ENCODE measurements at regions not wholly inside any gene's neighbourhood (a gene's known extent, or its start where the extent isn't known, plus 50 kb on each side); places are given as distances from the start of the nearest gene placed in this dataset.

- no TSS peak for BruUV-seq (replicated peaks)
- DNase-seq (ENCODE audit: low spot score), result no peak
- CTCF ChIA-PET, result no interaction called here
- no peaks in the 10 kb centered on the region for H3K4me1 ChIP-seq (ENCODE audit: insufficient read depth, low read length, poor library complexity, severe bottlenecking)
- POLR2A ChIA-PET (ENCODE audit: low non-redundant PET), result no interaction called here
- H3K27me3 ChIP-seq (replicated peaks; ENCODE audit: insufficient read depth, low read depth, low read length, poor library complexity), result peaks cover 28% of the 10 kb centered on the region
- intact Hi-C loops (cut with micrococcal nuclease; ENCODE audit: unreplicated experiment), result no loop called here
- no peak overlapping the region for H3K27ac ChIP-seq (ENCODE audit: low read depth, low read length, poor library complexity, severe bottlenecking)
- TF ChIP-seq EZH2 (IDR thresholded peaks at IDR 0.05; ENCODE audit: borderline replicate concordance, low read depth, low read length, poor library complexity, severe bottlenecking) (no peak), CTCF (conservative IDR thresholded peaks at IDR 0.05; ENCODE audit: low read depth, low read length) (no peak)
- H3K36me3 ChIP-seq (ENCODE audit: insufficient read depth, low read length, poor library complexity, severe bottlenecking), result no peaks in the 10 kb centered on the region
- H3K4me3 ChIP-seq (ENCODE audit: low read depth, low read length, poor library complexity, severe bottlenecking), result no peak overlapping the region
- no peaks in the 10 kb centered on the region for H3K9me3 ChIP-seq (ENCODE audit: low read depth, low read length, poor library complexity, severe bottlenecking)
These were observed 152.5 kb upstream of the GLI2 start for GRCh38 chr2:120583121-120583520.

GRCh38 chr2:120583851-120584570, 151.7 kb upstream of the GLI2 start:
- no peak overlapping the region for H3K27ac ChIP-seq (ENCODE audit: low read depth, low read length, poor library complexity, severe bottlenecking)
- H3K4me3 ChIP-seq (ENCODE audit: low read depth, low read length, poor library complexity, severe bottlenecking), result no peak overlapping the region
- intact Hi-C loops (cut with micrococcal nuclease; ENCODE audit: unreplicated experiment), result no loop called here
- TF ChIP-seq EZH2 (IDR thresholded peaks at IDR 0.05; ENCODE audit: borderline replicate concordance, low read depth, low read length, poor library complexity, severe bottlenecking), result no peak
- TF ChIP-seq CTCF (conservative IDR thresholded peaks at IDR 0.05; ENCODE audit: low read depth, low read length), result no peak
- POLR2A ChIA-PET (ENCODE audit: low non-redundant PET), result no interaction called here
- BruUV-seq (replicated peaks), result no TSS peak
- CTCF ChIA-PET, result no interaction called here
- no peaks in the 10 kb centered on the region for H3K4me1 ChIP-seq (ENCODE audit: insufficient read depth, low read length, poor library complexity, severe bottlenecking)
- no peak for DNase-seq (ENCODE audit: low spot score)
- no peaks in the 10 kb centered on the region for H3K9me3 ChIP-seq (ENCODE audit: low read depth, low read length, poor library complexity, severe bottlenecking)
- H3K27me3 ChIP-seq (replicated peaks; ENCODE audit: insufficient read depth, low read depth, low read length, poor library complexity), result peaks cover 36% of the 10 kb centered on the region
- no peaks in the 10 kb centered on the region for H3K36me3 ChIP-seq (ENCODE audit: insufficient read depth, low read length, poor library complexity, severe bottlenecking)

GRCh38 chr2:120586507-120587278, 149.0 kb upstream of the GLI2 start:
- Histone ChIP-seq H3K27me3 (replicated peaks; ENCODE audit: insufficient read depth, low read depth, low read length, poor library complexity) (peaks cover 44% of the 10 kb centered on the region), H3K27ac (ENCODE audit: low read depth, low read length, poor library complexity, severe bottlenecking) (no peak overlapping the region), H3K36me3 (ENCODE audit: insufficient read depth, low read length, poor library complexity, severe bottlenecking) (no peaks in the 10 kb centered on the region), H3K9me3 (ENCODE audit: low read depth, low read length, poor library complexity, severe bottlenecking) (no peaks in the 10 kb centered on the region), H3K4me3 (ENCODE audit: low read depth, low read length, poor library complexity, severe bottlenecking) (no peak overlapping the region), H3K4me1 (ENCODE audit: insufficient read depth, low read length, poor library complexity, severe bottlenecking) (no peaks in the 10 kb centered on the region)
- POLR2A ChIA-PET (ENCODE audit: low non-redundant PET), result no interaction called here
- intact Hi-C loops (cut with micrococcal nuclease; ENCODE audit: unreplicated experiment), result no loop called here
- no peak for TF ChIP-seq EZH2 (IDR thresholded peaks at IDR 0.05; ENCODE audit: borderline replicate concordance, low read depth, low read length, poor library complexity, severe bottlenecking)
- TF ChIP-seq CTCF (conservative IDR thresholded peaks at IDR 0.05; ENCODE audit: low read depth, low read length), result no peak
- CTCF ChIA-PET, result no interaction called here
- BruUV-seq (replicated peaks), result no TSS peak
- DNase-seq (ENCODE audit: low spot score), result no peak
